IPS-15b (cell line): ENCODE measurements at regions not wholly inside any gene's neighbourhood (a gene's known extent, or its start where the extent isn't known, plus 50 kb on each side); places are given as distances from the start of the nearest gene placed in this dataset.

Experiments used
- H3K27me3 ChIP-seq: one replicate; pipeline ENCODE4 v1.6.1; 2013; ENCODE audit warnings: low read length; ENCODE audit not compliant: control insufficient read depth, insufficient read depth
- H3K36me3 ChIP-seq: one replicate; pipeline ENCODE4 v1.6.1; 2013; ENCODE audit warnings: low read length; ENCODE audit not compliant: control insufficient read depth, insufficient read depth
- H3K4me1 ChIP-seq: one replicate; pipeline ENCODE4 v1.6.1; 2013; ENCODE audit warnings: mild to moderate bottlenecking, low read length; ENCODE audit not compliant: control insufficient read depth, insufficient read depth
- H3K4me3 ChIP-seq: one replicate; pipeline ENCODE4 v1.5.1; 2013; ENCODE audit warnings: low read depth, low read length
- H3K9ac ChIP-seq: one replicate; pipeline ENCODE4 v1.6.1; 2013; ENCODE audit warnings: low read depth, mild to moderate bottlenecking, low read length
- H3K9me3 ChIP-seq: one replicate; pipeline ENCODE4 v1.6.1; 2013; ENCODE audit warnings: mild to moderate bottlenecking, low read length; ENCODE audit not compliant: control insufficient read depth, insufficient read depth

DNA sequence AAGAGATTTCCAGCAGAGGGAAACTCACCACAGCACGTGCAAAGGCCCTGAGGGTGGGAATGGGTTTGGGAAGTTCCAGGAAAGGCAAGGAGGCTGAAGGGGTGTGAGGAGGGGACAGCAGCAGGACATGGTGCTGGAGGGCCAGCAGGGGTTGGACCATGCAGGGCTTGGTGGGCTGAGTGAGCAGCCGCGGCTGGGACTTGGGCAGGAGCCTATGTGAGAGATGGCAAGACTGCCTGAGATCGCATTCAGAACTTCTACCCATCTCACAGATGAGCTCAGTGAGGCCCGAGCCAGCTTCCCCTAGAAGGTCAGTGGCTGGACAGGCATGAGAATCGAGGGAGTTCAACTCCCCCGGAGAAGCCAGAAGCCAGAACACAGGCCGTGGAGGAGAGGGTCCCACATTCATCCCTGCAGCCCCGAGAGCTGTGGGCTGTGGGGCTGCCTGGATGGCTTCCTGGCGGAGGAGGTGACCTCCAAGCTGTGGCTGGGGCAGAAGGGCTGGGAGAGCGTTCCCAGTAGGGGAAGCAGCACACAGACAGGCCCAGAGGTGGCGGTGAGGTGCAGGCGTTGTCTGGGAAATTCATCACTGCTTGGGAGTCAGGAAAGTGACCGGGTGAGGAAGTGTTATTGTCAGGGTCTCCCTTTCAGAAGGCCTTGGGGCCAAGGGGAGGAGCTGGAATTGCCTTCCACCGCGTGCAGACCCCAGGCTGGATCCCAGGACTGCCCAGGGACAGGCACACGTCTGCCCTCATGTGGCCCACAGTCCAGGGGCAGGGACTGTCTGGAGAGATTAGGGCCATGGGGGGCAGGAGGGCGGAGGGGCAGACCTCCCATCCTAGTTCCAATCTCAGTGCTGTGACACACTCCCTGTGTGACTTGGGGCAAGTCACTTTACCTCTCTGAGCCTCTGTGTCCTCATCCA lies 103.8 kb downstream of the CEBPB start:
- H3K9me3 ChIP-seq: no peaks in the 10 kb centered on the region
- no peaks in the 10 kb centered on the region for H3K27me3 ChIP-seq
- H3K4me3 ChIP-seq: no peak overlapping the region
- no peaks in the 10 kb centered on the region for H3K36me3 ChIP-seq
- H3K4me1 ChIP-seq: no peaks in the 10 kb centered on the region
- no peak overlapping the region for H3K9ac ChIP-seq

DNA sequence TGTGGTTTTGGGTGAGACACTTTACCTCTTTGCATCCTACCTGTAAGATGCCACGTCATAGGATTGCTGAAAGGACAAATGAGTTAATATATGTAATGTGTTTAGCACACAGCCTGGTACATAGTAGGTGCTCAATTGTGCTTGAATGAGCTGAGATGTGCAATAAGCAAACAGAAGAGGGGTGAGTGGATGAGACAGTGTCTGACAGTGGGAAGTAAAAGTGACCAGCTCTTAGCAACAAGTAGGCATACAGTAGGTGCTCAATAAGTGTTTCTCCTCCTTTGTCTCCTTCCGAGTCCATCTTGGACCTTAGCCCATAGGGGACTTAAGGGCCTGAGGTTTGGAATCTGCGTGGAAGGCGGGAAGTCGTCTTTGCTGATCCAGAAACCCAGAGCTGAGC lies 104.7 kb downstream of the CEBPB start:
- no peaks in the 10 kb centered on the region for H3K27me3 ChIP-seq
- no peaks in the 10 kb centered on the region for H3K4me1 ChIP-seq
- no peak overlapping the region for H3K9ac ChIP-seq
- H3K36me3 ChIP-seq: no peaks in the 10 kb centered on the region
- H3K9me3 ChIP-seq: no peaks in the 10 kb centered on the region
- no peak overlapping the region for H3K4me3 ChIP-seq

DNA sequence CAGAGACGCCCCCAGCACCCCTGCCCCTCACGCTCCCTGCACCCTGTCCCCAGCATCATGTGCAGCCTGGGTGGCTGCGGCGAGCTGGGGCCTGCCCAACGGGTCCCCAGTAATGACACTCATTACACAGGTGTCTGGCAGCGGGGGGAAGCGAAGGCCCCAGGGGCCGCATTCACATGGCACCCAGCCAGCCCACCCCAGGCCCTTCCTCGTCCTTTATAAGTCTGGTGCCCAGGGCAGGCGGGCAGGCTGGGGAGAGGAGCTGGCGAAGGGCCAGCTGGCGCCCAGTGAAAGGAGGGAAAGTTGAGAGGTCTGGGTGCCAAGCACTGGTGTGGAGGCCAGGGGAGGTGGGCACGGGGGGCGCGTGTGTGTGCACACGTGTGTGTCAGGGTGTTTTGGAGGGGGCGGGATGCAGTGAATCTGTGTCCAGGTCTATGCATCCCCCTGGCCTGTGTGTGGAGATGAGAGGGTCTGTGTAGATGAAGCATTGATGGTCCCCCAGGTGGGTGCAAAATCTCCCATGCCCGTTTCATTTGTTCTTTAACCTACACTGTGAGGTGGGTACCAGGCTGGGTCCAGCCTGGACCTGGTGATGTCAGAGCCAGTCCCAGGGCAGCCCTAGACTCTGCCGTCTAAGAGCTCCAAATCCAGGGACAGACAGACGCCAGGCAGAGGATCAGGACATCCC lies 105.3 kb downstream of the CEBPB start:
- Histone ChIP-seq H3K4me1 (no peaks in the 10 kb centered on the region), H3K4me3 (no peak overlapping the region), H3K9ac (no peak overlapping the region), H3K9me3 (no peaks in the 10 kb centered on the region), H3K27me3 (no peaks in the 10 kb centered on the region), H3K36me3 (no peaks in the 10 kb centered on the region)

DNA sequence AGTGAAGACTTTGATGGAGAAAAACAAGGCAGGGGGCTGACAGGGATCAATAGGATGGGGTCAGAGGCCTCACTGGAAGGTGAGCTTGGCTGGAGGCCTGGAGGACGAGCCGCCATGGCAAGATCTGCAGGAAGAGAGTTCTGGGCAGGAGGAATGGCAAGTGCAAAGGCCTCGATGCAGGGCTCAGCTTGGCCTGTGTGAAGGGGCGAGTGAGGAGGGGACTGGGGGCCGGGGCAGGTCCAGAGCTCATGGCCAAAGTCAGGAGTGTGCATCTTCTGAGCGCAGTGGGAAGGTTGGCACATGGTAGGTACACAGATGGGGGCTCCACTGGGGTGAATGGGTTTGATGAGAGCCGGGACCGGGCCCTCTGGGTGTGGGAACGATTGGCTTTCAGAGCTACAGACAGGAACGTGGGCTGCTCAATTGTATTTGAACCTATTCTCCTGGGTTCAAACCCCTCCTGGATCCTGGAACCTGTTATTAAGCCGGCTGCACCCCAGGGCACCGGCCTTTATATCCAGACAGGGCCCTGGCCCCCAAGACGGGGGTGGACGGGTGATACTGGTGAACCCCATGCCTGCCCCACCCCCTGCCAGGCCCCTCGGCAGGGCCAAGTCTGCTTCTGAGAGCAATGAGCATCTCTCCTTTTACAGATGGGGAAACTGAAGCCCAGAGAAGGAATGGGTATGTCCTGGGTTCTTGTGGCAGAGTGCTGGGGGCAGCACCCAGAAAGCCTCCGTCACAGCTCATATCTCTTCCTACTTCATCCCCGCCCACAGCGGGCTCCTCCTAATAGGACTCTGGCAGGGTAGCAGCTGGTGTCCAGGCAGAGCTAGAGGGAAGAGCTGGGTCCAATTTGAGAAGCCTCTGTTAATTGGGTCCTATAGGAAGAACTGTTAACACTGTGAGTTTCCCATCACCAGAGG lies 106.1 kb downstream of the CEBPB start:
- H3K4me3 ChIP-seq: no peak overlapping the region
- H3K9me3 ChIP-seq: no peaks in the 10 kb centered on the region
- H3K4me1 ChIP-seq: no peaks in the 10 kb centered on the region
- H3K9ac ChIP-seq: no peak overlapping the region
- no peaks in the 10 kb centered on the region for H3K36me3 ChIP-seq
- H3K27me3 ChIP-seq: no peaks in the 10 kb centered on the region

DNA sequence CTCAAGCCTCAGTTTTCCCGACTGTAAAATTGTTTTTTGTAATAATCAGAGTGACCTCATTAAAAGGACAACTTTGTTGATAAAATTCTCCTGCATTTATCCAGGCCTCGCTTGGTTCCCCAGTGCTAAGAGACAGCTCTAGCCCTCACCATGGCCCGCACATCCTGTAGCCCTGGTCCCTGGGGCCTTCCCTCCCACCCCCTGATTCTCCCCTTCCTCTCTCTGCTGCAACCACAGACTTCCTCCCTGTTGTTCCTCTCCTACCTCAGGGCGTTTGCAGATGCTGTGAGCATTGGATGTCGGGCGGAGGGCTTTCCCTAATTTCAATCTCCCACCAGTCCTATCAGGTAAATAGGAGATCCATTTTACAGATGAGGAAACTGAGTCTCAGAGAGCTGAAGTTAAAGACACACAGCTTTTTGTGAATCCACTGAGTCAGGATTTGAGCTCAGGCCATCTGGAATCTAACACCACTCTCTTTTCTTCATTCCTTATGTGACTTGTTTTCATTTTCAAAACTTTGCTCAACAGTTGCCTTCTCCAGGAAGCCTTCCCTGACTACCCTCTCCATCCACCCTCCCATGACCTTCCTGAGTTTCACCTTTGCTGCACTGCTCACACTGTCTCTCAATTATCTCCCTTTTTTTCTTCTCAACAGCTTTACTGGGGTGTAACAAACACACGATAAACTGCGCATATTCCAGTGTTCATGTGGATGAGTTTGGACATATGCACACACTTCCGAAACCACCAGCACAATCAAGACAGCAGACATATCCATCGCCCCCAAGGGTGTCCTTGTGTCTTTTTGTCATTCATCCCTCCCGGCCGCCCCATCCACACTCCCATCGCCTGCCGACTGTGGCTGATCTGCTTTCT lies 107.1 kb downstream of the CEBPB start:
- no peak overlapping the region for H3K9ac ChIP-seq
- no peaks in the 10 kb centered on the region for H3K27me3 ChIP-seq
- no peak overlapping the region for H3K4me3 ChIP-seq
- H3K9me3 ChIP-seq: no peaks in the 10 kb centered on the region
- no peaks in the 10 kb centered on the region for H3K4me1 ChIP-seq
- H3K36me3 ChIP-seq: no peaks in the 10 kb centered on the region

DNA sequence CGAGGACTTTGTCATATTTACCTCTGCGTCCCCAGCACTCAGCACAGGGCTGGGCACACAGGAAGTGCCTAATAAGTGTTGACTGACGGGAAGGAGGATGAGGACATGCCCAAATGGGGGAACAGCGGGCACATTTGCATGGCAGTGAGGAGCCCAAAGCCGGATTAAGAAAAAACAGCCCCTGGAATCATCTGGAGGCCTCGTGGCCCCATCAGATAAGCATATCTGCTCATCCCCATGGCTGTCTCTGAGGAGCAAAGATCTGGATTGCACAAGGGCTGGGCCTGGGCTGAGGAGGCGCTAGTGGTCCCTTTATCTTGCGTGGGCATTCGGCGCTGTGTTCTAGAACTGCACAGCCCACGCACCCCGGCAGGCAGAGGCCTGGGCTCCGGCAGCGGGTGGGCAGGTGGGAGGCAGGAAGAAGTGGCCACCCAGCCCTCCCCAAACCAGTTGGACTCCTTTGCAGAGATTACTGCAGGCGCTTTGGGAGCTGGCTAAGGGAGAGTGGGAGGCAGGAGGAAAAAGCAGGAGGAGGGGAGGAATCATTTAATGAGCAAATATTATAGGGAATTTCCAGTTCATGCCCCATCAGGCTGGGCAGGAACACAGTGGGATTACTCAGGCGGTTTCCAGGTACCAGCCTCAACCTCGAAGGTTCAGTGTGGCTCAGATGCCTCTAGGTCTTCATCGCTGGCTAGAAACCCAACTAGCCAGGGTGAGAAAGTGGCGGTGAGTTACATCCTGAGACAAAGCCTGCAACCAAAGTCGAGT lies 108.1 kb downstream of the CEBPB start:
- H3K27me3 ChIP-seq: no peaks in the 10 kb centered on the region
- no peaks in the 10 kb centered on the region for H3K4me1 ChIP-seq
- H3K36me3 ChIP-seq: no peaks in the 10 kb centered on the region
- no peak overlapping the region for H3K9ac ChIP-seq
- no peaks in the 10 kb centered on the region for H3K9me3 ChIP-seq
- H3K4me3 ChIP-seq: no peak overlapping the region

DNA sequence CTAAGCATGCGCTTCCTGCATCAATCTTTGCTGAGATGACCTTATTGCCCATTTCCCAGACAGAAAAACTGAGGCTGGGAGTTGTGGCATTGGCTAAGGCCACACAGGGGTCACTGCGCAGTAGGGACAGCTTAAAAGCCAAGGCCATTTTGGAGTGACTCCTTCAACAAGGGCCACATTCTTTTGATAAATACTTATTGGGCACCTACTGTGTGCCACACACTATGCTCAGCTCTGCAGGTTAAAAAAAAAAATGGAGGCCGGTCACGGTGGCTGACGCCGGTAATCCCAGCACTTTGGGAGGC lies 108.6 kb downstream of the CEBPB start:
- H3K27me3 ChIP-seq: no peaks in the 10 kb centered on the region
- H3K9ac ChIP-seq: no peak overlapping the region
- H3K4me3 ChIP-seq: no peak overlapping the region
- H3K9me3 ChIP-seq: no peaks in the 10 kb centered on the region
- no peaks in the 10 kb centered on the region for H3K36me3 ChIP-seq
- H3K4me1 ChIP-seq: no peaks in the 10 kb centered on the region

DNA sequence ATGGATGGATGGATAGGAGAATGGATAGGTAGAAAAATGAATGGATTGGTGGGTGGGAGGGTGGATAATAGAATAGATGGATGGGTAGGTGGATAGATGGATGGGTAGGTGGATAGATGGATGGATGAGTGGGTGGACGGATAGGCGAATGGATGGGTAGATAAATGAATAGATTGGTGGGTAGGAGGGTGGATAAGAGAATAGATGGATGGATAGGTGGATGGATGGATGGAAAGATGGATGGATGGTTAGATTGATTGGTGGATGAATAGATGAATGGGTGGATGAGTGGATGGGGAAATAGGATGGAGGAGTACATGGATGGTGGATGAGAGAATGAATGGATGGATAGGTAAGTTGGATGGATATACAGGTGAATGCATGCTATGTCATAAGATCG lies 110.5 kb downstream of the CEBPB start:
- Histone ChIP-seq H3K4me3 (no peak overlapping the region), H3K9ac (no peak overlapping the region), H3K36me3 (no peaks in the 10 kb centered on the region), H3K27me3 (no peaks in the 10 kb centered on the region), H3K9me3 (no peaks in the 10 kb centered on the region), H3K4me1 (peaks cover under 1% of the 10 kb centered on the region)

DNA sequence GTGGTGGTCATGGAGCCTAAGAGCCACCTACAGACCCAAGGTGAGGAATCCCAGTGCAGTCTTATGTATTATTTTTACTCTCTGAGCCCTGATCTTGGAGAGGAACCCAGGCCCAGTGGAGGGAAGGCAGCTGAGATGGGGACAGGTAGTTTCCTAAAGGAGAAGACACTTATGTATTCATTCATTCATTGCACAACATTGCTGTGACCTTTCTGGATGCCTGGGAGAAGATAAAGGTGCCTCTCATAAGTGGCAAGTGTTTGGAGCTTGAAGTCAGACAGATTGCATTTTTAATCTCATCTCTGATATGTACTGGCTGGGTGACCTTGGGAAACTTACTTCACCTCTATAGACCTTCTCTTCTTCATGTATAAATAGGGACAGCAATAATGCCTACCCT lies 111.1 kb downstream of the CEBPB start:
- Histone ChIP-seq H3K4me1 (peaks cover 5% of the 10 kb centered on the region), H3K9me3 (no peaks in the 10 kb centered on the region)

DNA sequence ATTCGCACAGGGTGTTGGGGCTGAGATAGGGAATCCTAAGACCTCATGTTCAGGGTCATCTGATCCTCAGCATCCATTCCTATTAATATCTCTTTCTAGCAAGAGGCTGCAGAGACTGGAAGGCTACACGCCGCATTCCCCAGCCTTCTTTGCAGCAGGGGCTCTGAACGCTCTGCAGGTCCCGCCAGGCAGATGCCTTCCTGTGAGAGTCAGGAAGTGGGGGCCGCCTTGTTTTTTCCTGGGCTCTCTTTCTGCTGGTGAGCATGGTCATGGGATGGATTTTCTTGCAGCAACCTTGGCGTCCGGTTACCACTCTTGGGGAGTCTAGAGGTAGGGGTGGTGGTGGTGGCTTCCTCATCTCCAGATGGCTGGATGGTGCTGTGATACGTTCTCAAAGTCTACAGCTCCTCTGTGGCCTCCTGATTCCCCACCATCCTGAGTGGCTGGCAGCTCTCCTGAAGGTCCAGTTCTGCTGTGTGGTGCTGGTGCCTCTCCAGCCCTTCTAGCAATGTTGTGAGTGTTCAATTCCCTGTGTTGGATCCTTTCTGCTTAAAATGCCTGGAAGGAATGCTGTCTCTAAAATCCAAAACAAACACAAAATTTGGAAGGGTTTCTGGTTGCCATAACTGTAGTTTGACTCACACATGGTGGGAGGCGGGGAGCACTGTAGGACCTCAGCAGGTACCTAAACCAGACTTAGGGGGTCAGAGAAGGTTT lies 111.9 kb downstream of the CEBPB start:
- no peak overlapping the region for H3K9ac ChIP-seq
- H3K27me3 ChIP-seq: no peaks in the 10 kb centered on the region
- H3K36me3 ChIP-seq: no peaks in the 10 kb centered on the region
- H3K4me3 ChIP-seq: no peak overlapping the region
- peaks cover 5% of the 10 kb centered on the region for H3K4me1 ChIP-seq
- H3K9me3 ChIP-seq: no peaks in the 10 kb centered on the region

More for the DNA sequence above, 111.1 kb downstream of the CEBPB start:
- H3K36me3 ChIP-seq: no peaks in the 10 kb centered on the region
- no peaks in the 10 kb centered on the region for H3K27me3 ChIP-seq
- no peak overlapping the region for H3K9ac ChIP-seq
- no peak overlapping the region for H3K4me3 ChIP-seq
